ENCODE measurements at regions not wholly inside any gene's neighbourhood (a gene's known extent, or its start where the extent isn't known, plus 50 kb on each side); places are given as distances from the start of the nearest gene placed in this dataset.

DNA sequence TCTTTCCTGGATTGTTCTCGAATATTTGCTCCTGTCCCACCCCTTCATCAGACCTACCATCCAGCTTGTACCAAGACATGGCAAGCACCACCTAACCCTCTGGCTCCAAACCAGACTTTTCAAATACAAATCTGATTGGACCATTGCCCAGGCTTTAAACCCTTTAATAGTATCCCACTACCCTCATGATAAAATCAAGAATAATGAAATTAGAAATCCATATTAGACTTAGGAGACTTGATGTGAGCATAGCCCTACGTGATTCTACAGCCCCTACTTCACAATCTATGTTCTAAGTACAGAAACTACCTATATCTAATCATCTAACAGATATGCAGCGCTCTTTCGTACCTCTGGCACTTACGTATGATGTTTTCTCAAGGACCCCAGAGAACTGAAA, 375.2 kb upstream of the CPEB2 start:
- no peak for TF ChIP-seq EP300 (IDR thresholded peaks at IDR 0.05)
- TF ChIP-seq, protein P1, sequence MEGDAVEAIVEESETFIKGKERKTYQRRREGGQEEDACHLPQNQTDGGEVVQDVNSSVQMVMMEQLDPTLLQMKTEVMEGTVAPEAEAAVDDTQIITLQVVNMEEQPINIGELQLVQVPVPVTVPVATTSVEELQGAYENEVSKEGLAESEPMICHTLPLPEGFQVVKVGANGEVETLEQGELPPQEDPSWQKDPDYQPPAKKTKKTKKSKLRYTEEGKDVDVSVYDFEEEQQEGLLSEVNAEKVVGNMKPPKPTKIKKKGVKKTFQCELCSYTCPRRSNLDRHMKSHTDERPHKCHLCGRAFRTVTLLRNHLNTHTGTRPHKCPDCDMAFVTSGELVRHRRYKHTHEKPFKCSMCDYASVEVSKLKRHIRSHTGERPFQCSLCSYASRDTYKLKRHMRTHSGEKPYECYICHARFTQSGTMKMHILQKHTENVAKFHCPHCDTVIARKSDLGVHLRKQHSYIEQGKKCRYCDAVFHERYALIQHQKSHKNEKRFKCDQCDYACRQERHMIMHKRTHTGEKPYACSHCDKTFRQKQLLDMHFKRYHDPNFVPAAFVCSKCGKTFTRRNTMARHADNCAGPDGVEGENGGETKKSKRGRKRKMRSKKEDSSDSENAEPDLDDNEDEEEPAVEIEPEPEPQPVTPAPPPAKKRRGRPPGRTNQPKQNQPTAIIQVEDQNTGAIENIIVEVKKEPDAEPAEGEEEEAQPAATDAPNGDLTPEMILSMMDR (IDR thresholded peaks at IDR 0.05): no peak
